Right atrium auricular region (tissue), 2 donors: ENCODE measurements at regions not wholly inside any gene's neighbourhood (a gene's known extent, or its start where the extent isn't known, plus 50 kb on each side); places are given as distances from the start of the nearest gene placed in this dataset.

Source experiments
- DNase-seq: peaks from one replicate; pipeline ENCODE4 v3.0.0-alpha.2; 2019; ENCODE audit warnings: low spot score
- H3K27ac ChIP-seq, 2 donors: fragments of 200-600 bp; sonication (generic); 1 replicate in 1 of 2; 2 replicates in 1 of 2; pipeline ENCODE4 v1.5.1; 2016 to 2019
- H3K27me3 ChIP-seq, 2 donors: fragments of 200-600 bp; sonication (generic); one replicate each; pipeline versions ENCODE4 v1.5.1 to v1.6.0; 2017 to 2019
- H3K36me3 ChIP-seq: fragments of 200-600 bp; sonication (generic); one replicate; pipeline ENCODE4 v1.5.1; 2016
- H3K4me1 ChIP-seq, 2 donors: fragments of 200-600 bp; sonication (generic); one replicate each; pipeline versions ENCODE4 v1.5.1 to v1.6.0; 2017 to 2019
- H3K4me3 ChIP-seq, 2 donors: fragments of 200-600 bp; sonication (generic); 1 replicate in 1 of 2; 2 replicates in 1 of 2; pipeline ENCODE4 v1.5.1; 2017 to 2019; ENCODE audit warnings: mild to moderate bottlenecking in 1 of 2, moderate library complexity in 1 of 2
- H3K9me3 ChIP-seq, 2 donors: fragments of 200-600 bp; sonication (generic); one replicate each; pipeline ENCODE4 v1.5.1; 2019
- CTCF ChIP-seq, 2 donors: fragments of 200-600 bp; sonication (generic); IDR thresholded peaks; one replicate each; pipeline ENCODE4 v1.5.1; 2019; ENCODE audit warnings: antibody characterized with exemption in 2 of 2

GRCh38 chr3:62982795-62983455 lies 107.7 kb upstream of the CADPS start:
- Histone ChIP-seq H3K27ac (no peak overlapping the region), H3K4me3 (no peak overlapping the region), H3K27me3 (no peaks in the 10 kb centered on the region), H3K9me3 (no peaks in the 10 kb centered on the region), H3K4me1 (no peaks in the 10 kb centered on the region), H3K36me3 (no peaks in the 10 kb centered on the region)
- no peak for DNase-seq
- no peak for TF ChIP-seq CTCF (IDR thresholded peaks at IDR 0.05)

DNA sequence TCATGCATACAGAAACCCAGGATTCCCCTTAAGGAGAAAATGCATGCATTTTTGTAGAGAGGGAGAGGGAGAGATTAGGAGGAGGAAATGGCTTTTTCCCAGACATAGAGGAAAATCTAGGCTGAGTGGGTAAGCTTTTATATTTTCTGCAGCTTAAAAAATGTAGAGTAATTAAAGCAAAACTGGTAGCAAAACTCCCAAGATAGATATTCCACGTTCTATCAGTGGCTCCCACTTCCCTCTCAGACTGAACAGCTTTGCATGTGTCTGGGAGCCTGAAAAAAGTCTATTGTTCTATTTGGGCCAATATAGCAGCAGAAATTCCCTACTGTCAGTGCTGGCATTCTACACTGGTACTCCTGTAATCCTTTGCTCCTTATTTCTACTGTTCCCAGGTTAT lies 110.8 kb upstream of the CADPS start:
- Histone ChIP-seq H3K27me3 (no peaks in the 10 kb centered on the region), H3K9me3 (no peaks in the 10 kb centered on the region), H3K4me1 (no peaks in the 10 kb centered on the region), H3K4me3 (no peak overlapping the region), H3K27ac (no peak overlapping the region), H3K36me3 (no peaks in the 10 kb centered on the region)
- TF ChIP-seq CTCF (IDR thresholded peaks at IDR 0.05), result no peak
- DNase-seq, result no peak

GRCh38 chr3:62987721-62988120 lies 112.5 kb upstream of the CADPS start:
- no peaks in the 10 kb centered on the region for H3K27me3 ChIP-seq
- no peaks in the 10 kb centered on the region for H3K4me1 ChIP-seq
- TF ChIP-seq CTCF (IDR thresholded peaks at IDR 0.05), result no peak
- no peaks in the 10 kb centered on the region for H3K9me3 ChIP-seq
- no peak overlapping the region for H3K27ac ChIP-seq
- DNase-seq, result no peak
- H3K4me3 ChIP-seq, result no peak overlapping the region
- H3K36me3 ChIP-seq, result no peaks in the 10 kb centered on the region

DNA sequence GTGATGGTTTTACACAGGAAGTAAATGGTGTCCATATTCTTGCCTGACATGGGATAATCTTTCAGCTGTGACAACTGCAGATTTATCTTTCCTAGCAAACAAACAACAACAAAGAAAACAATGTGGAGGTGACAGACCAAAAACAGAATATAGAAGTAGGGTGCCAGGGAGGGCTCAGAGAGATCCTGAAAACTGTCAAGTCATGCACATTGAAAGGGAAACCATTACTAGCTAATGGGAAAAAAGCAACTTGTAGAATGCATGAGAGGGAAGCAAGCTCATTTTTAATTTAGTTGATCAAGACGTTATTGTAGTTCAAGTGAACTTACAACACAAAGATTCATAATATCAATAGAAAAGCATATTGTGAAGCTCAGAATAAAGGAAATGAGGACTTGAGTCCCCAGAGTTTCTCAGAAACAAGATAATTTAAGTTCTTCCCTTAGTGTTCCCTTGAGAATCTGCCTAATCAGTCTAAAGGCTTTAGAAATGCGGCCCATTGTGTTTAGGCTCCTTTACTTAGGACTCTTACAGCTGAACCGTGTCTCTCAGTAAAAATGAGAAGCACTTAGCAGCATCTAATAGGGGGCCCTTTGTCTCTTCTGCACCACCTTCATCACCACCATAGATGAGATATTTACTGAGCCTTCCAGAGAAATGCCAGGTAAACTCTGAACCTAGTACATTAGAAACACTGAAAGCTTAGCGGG lies 115.6 kb upstream of the CADPS start:
- H3K36me3 ChIP-seq, result no peaks in the 10 kb centered on the region
- H3K4me1 ChIP-seq, result no peaks in the 10 kb centered on the region
- H3K9me3 ChIP-seq, result no peaks in the 10 kb centered on the region
- H3K4me3 ChIP-seq, result no peak overlapping the region
- DNase-seq, result no peak
- H3K27ac ChIP-seq, result no peak overlapping the region
- no peak for TF ChIP-seq CTCF (IDR thresholded peaks at IDR 0.05)
- no peaks in the 10 kb centered on the region for H3K27me3 ChIP-seq

DNA sequence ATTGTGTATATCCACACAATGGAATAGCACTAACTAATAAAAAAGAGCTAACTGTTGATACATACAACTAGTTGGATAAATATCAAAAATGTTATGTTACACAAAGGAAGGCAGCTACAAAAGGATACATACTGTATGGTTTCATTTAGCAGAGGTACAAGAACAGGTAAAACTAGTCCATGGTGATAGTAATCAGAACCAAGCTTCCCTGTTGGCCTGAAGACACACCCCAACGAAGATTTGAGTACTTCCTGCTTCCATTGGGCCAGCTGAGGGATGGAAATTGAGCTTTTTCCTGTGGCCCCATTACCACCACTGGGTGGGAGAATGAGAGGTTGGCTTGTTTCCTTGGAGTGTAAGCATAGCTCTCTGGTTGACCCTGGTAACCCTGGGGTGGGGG lies 117.3 kb upstream of the CADPS start:
- TF ChIP-seq CTCF (IDR thresholded peaks at IDR 0.05), result no peak
- no peak for DNase-seq
- Histone ChIP-seq H3K4me3 (no peak overlapping the region), H3K27me3 (no peaks in the 10 kb centered on the region), H3K9me3 (no peaks in the 10 kb centered on the region), H3K36me3 (no peaks in the 10 kb centered on the region), H3K27ac (no peak overlapping the region), H3K4me1 (no peaks in the 10 kb centered on the region)
